HK-2 (cell line): ENCODE measurements at regions not wholly inside any gene's neighbourhood (a gene's known extent, or its start where the extent isn't known, plus 50 kb on each side); places are given as distances from the start of the nearest gene placed in this dataset.

Experiments
- DNase-seq: peaks from one replicate; pipeline ENCODE4 v3.0.0-alpha.2; 2018; ENCODE audit not compliant: unreplicated experiment

- no peak for DNase-seq
Measured at GRCh38 chr17:33514369-33514768, 221.3 kb upstream of the ASIC2 start.

- no peak for DNase-seq
Measured at GRCh38 chr17:33515974-33516373, 222.9 kb upstream of the ASIC2 start.

- no peak for DNase-seq
Measured at GRCh38 chr17:33516645-33517044, 223.6 kb upstream of the ASIC2 start.

- no peak for DNase-seq
Measured at GRCh38 chr17:33517746-33518145, 224.7 kb upstream of the ASIC2 start.

- DNase-seq = no peak
Measured at GRCh38 chr17:33519692-33520091, 226.6 kb upstream of the ASIC2 start.

- peak; percentile 27 for DNase-seq
Measured at GRCh38 chr17:33520426-33521330, 227.6 kb upstream of the ASIC2 start.

- DNase-seq = peak; percentile 20
Measured at GRCh38 chr17:33521784-33522183, 228.7 kb upstream of the ASIC2 start.

GRCh38 chr17:33522623-33523022, 229.5 kb upstream of the ASIC2 start:
- DNase-seq = no peak

- DNase-seq = no peak
Measured at GRCh38 chr17:33523577-33523981, 230.5 kb upstream of the ASIC2 start.

- no peak for DNase-seq
Measured at GRCh38 chr17:33525186-33525585, 232.1 kb upstream of the ASIC2 start.

- no peak for DNase-seq
Measured at GRCh38 chr17:33526717-33527116, 233.6 kb upstream of the ASIC2 start.

- DNase-seq = no peak
Measured at GRCh38 chr17:33527290-33527689, 234.2 kb upstream of the ASIC2 start.

- no peak for DNase-seq
Measured at GRCh38 chr17:33528846-33529245, 235.8 kb upstream of the ASIC2 start.

- no peak for DNase-seq
Measured at GRCh38 chr17:33529816-33530215, 236.7 kb upstream of the ASIC2 start.

- no peak for DNase-seq
Measured at GRCh38 chr17:33531311-33531710, 238.2 kb upstream of the ASIC2 start.

- no peak for DNase-seq
Measured at GRCh38 chr17:33534087-33534486, 241.0 kb upstream of the ASIC2 start.

GRCh38 chr17:33545124-33545523, 252.0 kb upstream of the ASIC2 start:
- DNase-seq = no peak

GRCh38 chr17:33550261-33550660, 257.2 kb upstream of the ASIC2 start:
- no peak for DNase-seq

GRCh38 chr17:33551075-33551474, 258.0 kb upstream of the ASIC2 start:
- no peak for DNase-seq

GRCh38 chr17:33551911-33552310, 258.8 kb upstream of the ASIC2 start:
- no peak for DNase-seq

- no peak for DNase-seq
Measured at GRCh38 chr17:33560165-33560564, 267.1 kb upstream of the ASIC2 start.

GRCh38 chr17:33560871-33561270, 267.8 kb upstream of the ASIC2 start:
- DNase-seq = no peak

- DNase-seq = no peak
Measured at GRCh38 chr17:33561569-33562334, 268.7 kb upstream of the ASIC2 start.
